ENCODE measurements at regions not wholly inside any gene's neighbourhood (a gene's known extent, or its start where the extent isn't known, plus 50 kb on each side); places are given as distances from the start of the nearest gene placed in this dataset.
"Not testable (repeated sequence)": the region's sequence is repeated elsewhere in the genome, so short reads cannot be mapped to it uniquely, and the experiment has no call there.

DNA sequence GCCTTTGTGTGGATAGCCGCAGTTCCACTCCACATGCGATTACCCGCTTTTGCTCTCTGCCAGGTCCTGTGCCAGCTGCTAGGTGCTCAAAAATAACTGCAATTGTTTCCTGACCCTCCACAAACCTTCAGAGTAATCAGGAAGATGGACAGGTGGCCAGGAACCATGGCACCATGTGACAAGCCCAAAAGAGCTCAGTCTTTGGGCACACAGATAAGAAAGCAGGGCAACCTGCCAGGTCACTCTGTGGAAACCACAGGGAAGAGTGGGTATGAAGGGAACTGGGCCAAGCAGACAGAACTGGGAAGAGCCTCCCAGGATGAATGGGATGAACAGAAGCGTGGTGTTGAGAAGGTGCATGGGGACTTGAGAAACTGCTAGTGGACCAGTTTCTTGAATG is 79.4 kb upstream of the AGAP1 start:
- DNase-seq, result peak; percentile 59

GRCh38 chr2:235416858-235417499 is 76.9 kb upstream of the AGAP1 start:
- no peak for DNase-seq

- DNase-seq, result no peak
Observed at GRCh38 chr2:235418918-235419317, 74.9 kb upstream of the AGAP1 start.

DNA sequence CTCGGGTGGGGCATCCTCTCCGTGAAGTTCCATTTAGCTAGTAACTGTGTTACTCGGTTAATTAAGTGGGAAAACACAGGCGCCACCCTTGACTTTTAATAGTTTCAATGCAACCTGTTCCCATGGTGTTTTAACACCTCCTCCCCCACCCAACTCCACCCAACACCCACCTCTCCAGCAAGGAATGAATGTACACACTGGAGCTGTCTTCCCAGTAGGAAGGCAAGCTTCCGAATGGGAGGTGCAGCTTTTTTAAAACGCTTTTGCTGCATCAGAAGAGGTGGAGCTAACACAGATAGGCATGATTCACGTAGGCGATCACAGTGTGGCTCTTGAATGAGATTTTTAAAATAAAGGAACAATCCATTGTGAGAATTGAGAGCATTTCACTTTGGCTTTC is 73.8 kb upstream of the AGAP1 start:
- DNase-seq, result no peak

DNA sequence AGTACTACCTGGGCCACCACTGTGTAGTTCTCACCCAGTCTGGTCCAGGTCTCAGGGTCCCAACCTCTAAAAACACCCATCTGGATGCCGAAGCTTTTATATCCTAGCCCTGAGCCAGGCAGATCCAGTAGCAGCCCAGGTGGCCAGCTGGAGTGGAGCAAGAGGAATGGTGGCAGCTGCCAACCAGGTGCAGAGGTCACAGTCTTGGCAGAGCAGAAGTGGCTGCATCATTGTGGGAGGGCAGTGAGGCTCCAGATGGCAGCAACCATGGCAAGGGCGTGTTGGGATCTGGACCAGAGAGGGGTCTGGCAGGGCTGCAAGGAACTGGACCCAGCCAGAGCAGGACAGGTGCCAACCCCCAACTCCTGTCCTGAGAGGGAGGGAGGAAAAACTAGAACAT is 72.2 kb upstream of the AGAP1 start:
- peak; percentile 36 for DNase-seq

DNA sequence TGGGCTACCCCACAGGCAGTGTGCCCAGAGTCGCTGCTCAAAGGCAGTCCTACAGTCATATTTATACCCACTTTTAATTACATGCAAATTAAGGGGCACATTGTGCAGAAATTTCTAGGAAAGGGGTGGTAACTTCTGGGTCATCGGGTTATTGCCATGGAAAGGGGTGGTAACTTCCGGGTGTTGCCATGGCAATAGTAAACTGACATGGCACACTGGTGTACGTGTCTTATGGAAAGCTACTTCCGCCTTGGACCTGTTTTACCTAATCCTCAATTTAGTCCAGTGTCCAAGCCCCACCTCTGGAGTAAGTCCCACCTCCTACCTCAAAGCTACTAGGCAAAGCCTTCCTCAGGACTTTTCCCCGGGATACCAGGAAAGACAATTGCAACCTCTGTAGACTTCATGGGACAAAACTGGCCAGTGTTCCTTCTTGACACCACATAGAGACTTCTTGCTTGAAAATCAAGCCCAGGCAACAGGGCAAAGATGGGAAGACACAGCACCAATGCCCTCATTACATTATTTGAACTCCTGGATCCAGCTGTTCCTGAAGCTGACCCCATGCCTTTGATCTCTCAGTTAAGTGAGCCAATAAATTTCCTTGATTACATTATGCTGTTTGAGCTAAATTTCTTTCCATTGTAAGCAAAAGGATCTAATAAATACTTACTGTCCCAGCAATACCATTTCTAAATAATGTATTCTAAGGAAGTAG is 63.3 kb upstream of the AGAP1 start:
- DNase-seq, result no peak

DNA sequence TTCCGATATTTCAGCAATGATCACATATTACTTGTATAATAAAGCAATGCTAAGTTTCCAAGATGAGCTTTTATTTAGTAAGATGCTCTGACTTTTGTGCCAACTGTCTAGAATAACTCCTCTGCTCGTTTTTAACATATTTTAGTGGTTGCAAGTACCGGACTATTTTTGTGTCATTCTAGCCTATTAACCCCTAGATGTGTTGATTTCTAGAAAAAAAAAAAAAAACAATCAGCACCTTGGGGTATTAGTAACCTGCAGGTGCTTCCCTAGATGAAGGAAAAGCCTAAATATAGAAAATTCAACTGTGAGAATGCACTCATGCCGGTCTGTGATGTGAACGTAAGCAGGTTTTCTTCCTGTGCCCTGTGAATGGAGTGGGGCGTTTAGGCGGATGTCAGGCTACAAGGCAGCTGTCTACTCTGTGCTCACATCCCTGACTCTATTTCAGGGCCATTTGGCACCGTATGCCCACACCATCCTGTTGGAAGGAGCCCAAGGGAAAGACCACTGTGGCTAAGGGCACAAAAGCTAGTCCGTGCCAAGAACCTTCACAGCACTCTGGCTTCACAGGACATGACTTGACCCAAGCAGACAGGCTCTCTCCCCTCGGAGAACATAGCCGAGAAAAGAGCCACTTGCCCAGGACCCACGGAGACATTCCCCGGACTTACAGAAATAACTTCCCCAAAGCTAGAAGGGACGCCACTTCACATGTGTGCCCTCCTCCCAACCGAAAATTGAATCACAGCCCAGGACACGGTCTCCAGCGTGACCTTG is 60.9 kb upstream of the AGAP1 start:
- DNase-seq, result no peak

GRCh38 chr2:235433860-235434259 is 60.0 kb upstream of the AGAP1 start:
- DNase-seq, result no peak

GRCh38 chr2:235439959-235440662 is 53.7 kb upstream of the AGAP1 start:
- DNase-seq, result no peak

- not testable (repeated sequence) for DNase-seq
Observed at GRCh38 chr2:235443580-235443979, 50.3 kb upstream of the AGAP1 start.
